GM04504 (cell line): ENCODE measurements at regions not wholly inside any gene's neighbourhood (a gene's known extent, or its start where the extent isn't known, plus 50 kb on each side); places are given as distances from the start of the nearest gene placed in this dataset.

Experiments used
- DNase-seq: peaks from one replicate; pipeline ENCODE4 v3.0.0-alpha.2; 2012; ENCODE audit warnings: low read depth

DNA sequence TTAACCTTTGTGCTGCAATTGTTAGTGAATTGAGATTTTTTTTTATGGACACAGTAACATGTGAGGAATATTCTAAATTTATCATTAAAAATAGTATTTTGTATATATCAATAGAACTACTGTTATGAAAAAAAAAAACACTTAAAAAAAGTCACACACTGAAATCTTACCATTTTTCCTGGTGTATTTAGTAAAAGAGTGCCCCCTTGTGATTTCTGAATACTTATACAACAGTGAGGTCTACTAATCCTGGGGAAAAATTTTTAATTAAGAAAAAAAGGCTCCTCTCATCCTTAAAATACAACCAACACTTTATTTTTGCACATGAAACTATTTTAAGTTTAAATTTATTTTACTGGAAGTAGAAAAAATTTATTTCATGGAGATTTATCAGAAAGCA lies 56.4 kb upstream of the SPOCK3 start:
- DNase-seq, result no peak

DNA sequence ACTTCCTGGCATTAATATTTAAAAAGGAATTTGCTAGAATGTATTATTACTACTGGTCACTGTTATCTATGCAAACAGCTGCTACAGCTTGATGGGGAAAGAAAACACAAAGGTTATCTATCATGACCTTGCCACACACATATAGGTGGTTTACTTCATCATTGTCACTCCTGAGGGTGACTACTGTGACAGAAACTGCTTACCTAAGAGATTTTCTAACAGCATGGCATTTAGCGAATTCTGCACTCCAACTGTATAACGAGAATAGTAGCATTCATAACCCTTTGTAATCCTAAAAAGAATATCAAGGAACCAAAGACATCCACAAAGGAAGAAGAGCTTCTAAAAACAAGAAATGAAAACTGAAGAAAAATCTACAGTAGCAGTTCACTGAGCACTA lies 74.6 kb upstream of the SPOCK3 start:
- DNase-seq, result no peak

DNA sequence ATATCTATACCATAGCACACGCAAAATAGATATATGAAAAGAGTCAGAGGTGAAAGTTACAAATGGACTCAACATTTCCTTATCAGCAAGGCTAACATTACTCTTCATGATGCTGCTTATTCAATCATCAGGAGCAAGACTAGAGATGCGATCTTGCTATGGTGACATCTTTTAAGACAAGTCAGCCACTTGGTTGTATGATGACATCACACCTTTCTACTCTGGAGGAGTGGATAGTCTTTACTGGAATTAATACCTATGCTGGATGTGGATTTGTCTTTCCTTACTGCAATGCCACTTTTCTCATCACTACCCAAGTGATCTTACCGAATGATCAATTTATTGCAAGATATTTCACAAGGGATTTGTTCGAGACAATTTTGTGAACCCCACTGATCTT lies 87.0 kb upstream of the SPOCK3 start:
- DNase-seq, result no peak

DNA sequence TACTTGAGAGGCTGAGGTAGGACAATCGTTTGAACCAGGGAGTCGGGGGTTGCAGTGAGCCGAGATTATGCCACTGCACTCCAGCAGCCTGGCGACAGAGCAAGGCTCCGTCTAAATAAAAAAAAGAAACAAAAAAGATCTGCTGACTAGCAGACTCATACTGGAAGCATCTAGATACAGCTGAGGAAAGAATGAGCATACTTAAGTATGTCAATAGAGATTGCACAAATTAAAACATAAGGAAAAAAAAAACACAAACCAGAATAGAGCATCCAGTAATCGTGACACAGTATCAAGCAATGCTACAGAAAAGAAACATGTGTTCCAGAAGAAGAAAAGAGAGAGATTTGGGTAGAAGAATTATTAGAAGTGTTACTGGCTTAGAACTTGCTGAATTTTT lies 105.5 kb upstream of the SPOCK3 start:
- no peak for DNase-seq

DNA sequence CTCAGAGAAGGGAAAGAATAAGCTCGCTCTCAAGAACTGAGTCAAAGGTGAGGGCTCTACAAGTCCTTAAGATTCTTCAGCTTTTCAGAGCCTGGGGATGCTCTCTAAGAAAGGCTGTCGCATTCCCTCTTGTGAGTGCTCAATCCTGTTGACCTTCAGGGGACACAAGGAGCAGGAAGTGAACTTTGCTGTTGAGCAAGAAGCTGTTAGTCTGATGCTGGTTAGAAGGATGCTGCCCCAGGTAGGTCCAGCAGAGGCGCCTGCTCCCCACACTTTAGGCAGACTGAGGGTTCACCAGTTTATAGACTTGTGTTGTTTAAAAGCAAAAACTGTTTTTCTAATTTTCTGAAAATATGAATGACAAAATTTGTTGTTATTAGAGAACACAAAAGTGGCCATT lies 125.4 kb upstream of the SPOCK3 start:
- DNase-seq, result no peak

DNA sequence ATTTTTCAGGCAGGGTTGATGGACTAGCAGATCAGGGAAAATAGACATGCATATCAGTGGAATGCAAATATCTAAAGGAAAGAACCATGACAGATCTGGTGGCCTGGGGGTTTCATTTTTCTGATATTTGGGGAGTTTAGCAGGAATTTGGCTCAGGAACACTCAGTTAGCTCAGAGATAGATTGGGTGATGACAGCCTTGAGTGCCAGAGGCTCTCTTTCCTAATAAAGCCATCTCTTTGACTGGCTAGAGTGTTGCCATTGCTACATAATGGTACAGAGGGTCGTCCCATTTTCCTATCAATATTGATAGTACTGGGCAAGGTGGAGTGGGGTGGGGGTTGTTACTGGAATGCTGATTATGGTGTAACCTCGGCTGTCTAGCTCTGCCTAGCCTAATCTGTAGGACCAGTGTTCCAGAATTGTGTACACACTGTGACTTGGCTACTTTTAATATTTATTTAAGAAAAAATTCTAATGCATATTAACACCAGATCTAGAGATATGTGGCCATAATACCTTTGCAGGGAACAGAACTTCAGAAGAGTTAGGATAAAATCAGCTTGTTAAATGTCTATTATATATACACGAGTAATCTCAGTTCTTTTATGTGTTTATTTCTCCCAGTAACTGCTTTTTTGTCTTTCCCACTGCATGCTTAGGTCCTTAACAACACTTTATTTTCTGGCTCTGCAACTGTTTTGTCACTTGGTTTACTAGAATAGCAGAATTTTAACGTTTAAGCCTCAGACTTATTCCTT lies 145.0 kb upstream of the SPOCK3 start:
- DNase-seq, result no peak

DNA sequence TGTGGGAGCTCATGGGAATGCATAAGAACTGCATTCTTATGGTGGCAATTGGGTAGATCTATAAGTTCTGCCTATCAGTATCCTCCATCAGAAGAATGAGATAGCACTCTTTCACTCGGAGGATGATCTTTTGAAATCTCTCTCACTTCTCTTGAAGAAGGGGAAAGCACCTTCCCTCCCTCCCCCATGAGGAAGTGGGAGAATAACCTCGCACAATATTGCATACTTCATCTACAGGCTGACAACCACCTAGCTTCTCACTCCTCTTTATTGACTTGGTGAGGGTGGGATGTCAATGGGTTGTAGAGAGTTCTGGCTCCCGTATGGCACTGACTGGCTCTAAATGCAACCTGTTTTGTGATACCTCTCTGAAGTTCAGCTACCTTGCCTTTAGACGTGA lies 146.7 kb upstream of the SPOCK3 start:
- no peak for DNase-seq

DNA sequence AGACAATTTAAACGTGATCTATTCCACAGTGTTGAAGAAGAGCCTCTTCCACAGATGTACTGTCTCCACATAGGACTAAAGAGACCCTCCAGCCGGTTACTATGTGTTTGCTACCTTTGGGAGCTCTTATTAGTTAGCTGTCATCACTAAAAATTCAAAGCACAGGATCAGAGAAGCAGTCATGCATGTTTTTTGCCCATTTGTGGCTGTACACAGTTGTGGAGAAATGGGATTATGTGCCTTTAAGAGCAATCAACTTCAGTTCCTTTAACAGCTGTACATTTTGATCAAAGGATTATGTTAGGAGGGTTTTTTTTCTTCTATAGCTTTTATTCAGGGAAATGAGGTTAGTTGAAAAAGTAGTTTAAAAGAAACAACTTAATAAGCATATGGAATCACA lies 149.0 kb upstream of the SPOCK3 start:
- DNase-seq, result no peak

DNA sequence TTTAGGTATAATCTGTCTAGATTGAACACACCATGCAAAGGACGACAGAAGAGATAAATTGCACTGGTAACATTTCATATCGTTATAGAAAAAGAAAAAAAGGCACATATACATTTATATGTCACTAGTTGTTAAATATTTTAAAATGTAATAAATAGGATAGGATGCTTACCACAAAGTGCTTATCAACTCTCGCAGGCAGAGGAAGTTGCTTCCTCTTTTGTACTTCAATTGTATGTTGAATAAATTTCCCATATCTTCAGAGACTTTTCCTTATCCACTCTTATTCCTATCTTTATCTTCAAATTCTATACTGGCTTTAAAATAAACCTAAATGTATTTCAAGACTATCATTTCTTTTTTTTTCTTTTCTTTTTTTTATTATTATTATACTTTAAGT lies 163.3 kb upstream of the SPOCK3 start:
- no peak for DNase-seq

DNA sequence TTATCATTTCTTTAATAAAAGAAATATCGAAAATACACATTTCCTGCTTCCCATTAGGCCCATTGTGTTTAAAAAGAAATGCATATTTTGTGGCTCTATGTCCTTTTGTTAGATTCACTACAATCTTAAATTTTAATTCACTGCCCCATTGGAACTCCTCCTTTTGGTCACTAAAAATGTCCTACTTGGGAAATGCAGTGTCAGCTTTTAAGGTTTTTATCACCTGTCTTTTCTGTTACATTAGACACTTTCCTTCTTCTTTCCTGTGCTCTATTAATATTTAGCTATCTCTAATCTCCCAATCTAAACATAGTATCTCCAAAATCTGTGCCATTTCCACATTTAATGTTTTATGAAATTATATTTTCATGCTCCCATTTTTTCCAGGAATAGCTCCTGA lies 164.9 kb upstream of the SPOCK3 start:
- no peak for DNase-seq

DNA sequence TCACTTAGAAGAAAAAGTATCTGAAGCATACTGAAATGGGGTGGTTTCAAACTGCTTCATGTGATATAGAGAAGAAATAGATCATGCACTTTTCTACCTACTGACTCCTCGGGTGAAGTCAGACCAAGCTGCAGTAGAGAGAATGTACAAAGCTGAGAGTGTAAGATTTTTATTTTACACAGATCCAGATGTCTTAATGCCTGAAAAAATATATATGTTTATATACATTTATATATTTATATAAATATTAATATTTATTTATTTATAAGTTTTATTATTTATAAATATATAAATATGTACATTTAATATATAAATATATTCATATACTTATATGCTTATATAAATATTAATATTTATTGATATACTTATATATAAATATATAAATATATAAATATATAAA lies 171.9 kb upstream of the SPOCK3 start:
- DNase-seq, result no peak

DNA sequence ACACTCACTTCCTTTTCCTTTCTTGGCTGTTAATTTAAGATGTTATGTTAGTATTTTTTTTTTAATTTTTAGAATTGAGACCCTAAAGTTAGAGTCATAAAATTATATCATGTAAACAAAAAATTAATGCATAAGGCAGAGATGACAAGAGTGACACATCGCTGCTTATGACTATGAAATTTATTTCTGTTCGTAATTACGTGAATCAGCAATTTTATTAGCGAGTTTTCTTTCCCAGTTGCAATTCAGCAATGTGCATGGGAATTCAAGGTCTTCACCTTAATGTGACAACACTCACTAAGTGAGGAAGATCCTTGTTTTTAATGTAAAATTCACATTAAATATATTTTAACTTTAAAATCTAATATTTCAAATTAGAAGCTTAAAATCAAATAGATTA lies 181.2 kb upstream of the SPOCK3 start:
- DNase-seq, result no peak

DNA sequence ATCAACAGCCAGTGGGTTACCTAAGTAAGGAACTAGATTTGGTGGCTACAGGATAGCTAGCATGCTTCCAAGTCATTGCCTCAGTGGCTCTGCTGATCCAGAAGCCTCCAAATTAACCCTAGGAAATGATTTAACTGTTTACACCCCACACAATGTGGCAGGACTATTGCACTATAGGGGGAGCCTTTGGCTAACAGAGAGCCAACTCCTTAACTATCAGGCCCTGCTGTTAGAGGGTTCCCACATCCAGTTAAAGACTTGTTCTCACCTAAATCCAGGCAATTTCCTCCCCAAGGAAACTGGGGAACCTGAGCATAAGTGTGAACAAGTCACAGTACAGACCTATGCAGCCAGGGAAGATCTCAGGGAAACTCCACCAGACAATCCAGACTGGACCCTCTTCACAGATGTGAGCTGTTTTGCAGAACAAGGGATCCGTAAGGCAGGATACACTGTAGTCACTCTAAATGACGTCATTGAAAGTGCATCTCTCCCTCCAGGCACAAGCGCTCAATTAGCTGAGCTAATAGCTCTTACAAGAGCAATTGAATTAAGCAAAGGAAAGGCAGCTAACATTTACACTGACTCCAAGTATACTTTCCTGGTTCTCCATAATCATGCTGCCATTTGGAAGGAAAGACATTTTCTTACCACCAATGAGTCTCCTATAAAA lies 185.3 kb upstream of the SPOCK3 start:
- no peak for DNase-seq

DNA sequence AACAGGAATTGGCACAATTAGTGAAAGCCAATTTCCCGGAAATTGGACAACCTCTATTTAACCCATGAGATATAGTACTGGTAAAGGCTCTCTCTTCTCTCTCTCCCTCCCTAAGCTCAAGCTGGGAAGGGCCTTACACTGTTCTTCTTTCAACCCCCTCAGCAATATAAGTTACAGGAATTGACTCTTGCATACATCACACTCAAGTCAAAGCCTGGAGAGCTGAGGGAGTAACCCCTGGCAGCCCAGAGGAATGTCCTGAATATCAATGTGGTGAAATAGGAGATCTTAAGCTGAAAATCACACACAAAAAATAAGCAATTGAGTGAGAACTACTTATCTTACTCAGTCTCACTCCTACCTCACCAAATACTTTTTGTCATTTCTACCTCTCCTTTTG lies 186.9 kb upstream of the SPOCK3 start:
- no peak for DNase-seq

DNA sequence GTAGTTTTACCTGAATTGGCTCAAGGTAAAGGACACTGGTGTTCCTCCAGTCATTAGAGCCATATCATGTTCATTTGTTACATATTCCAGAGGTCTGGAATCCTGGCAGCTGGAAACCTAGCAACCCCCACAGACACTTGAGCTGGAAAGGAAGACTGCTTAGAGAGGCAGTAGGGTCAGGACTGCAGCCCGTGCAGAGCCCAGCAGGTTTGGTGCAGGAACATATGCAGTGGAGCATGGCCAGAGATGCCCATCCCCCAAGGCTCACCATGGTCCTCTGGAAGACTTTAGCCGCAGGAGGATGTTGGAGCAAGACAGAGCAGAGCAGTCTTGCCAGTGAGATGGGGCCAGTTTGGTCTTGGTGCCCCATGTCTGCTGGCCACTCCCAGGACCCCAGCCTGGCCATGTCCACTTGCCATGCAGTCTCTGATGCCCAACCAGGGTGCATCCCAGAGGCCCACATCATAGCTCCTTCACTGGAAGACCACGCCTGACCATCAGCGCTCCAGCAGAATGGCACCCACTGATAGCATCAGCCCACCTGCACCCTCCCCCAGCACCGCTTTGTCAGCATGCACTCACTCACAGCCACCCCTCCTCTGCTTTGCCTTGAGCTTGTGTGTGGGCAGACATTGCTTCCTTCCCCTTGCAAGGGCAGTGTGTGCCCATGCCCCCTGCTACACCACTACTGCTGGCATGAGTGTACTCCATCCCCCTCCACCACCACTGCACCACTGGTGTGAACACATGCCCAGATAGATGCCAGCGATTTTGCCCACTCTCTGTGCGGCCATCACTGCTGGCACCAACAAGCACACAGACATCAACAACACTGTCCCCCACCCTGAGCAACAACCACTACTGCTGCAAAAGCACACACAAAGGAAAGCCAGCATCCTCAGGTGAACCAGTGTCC lies 190.3 kb upstream of the SPOCK3 start:
- DNase-seq, result no peak

DNA sequence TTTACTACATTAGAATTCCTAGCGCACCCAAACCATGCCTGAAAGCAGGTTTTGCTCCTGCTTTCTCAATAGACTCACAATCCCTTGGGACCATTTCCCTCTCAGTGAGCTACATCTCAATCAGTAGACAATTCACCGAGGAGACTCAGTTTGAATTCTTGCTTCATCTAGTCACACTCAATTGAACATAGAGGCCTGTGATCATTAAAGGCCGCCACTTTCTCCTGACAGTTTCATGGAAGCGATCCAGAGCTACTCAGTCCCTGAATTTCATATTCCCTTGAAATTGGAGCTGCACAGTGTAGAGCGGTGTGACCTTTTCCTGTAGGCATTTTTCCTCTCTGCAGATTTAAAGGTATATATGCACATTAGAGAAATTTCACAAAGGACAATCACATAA lies 193.9 kb upstream of the SPOCK3 start:
- DNase-seq, result no peak

DNA sequence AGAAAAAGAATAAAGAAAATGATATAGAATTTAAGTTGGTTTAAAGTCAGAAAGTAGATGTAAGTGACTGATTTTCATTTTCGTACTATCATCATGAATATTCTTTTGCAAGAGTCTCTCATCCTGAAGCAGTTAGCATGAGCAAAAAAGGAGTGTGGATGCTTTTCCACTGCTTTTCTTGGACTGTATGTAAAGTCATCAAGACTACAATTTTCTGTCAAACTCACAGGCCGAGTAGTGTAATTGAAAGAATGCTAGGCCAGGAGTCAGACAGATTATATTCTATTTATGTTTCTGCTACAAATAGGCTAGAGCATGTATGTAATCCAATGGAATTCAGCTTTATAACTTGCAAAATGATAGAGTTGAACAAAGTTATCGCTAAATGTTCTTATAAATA lies 197.1 kb upstream of the SPOCK3 start:
- DNase-seq, result no peak

DNA sequence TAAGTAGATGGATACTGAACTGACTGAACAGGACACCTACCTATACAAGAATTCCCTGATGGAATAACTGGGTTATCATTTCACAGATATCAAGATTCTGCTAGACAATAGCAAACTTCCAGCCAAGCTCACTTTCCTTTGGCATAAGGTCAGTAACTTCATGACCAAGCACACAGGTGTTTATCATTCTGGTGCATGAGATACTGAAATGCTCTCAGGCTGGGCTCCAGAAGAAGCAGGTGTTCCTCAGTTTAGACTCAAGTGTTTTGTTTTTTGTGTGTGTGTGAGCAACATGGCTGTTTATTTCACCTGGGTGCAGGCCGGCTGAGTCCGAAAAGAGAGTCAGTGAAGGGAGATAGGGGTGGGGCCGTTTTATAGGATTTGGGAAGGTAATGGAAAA lies 201.5 kb upstream of the SPOCK3 start:
- no peak for DNase-seq

DNA sequence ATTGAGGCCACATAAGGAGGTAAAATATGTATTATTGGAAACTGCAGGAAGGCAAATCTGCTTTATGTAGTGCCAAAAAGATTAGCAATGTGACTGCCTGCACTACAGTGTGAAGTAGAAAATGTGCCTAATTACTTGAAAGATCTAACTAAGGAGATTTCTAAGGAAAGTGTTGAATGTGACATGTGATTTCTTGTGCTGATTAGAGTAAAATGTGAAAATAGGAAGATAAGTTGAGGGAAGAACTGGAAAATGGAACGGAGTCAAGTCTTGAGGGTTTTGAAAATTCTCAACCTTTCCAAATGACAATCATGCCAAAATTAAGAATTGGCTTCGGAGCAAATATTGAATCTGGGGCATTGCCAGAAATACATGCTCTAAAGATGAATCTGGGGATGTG lies 209.5 kb upstream of the SPOCK3 start:
- DNase-seq, result no peak

DNA sequence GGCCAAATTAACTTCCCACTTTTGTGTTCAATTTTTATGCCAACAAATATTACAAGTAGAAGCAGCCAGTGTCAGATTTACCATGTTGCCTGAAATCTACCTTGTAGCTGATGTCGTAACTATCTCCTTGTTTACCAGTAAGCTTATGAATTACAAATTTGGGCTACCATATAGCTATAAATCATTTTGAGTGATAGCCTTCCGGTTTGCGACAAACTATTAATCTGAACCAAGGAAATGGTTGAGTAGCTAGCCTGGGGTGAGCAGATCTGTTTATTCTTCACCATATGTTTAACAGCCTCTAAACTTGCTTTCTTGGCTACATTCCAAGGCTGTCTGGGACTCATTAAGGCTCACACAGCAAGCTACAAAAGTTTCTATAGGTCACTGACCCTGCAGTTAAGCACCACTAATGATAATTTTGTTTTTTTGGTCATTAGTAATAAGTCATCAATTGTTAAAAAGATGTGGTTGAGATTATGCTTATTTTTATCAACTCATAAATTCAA lies 218.7 kb upstream of the SPOCK3 start:
- no peak for DNase-seq

DNA sequence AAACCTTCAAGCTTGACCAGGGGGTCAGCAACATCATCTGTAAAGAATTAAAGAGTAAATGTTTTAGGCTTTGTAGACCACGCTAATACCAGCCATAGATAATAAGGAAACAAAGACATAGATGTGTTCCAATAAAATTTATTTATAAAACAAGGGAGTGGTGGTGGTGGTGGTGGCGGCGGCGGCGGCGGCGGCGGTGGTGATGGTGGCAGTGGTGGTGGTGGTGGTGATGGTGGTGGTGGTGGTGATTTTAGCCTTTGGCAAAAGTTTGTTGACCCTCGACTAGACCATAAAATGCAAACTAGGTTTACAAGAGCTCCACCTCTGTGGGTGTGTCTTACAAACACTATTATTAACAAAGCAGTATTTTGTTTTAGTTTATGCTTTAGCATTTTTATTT lies 222.3 kb upstream of the SPOCK3 start:
- no peak for DNase-seq

DNA sequence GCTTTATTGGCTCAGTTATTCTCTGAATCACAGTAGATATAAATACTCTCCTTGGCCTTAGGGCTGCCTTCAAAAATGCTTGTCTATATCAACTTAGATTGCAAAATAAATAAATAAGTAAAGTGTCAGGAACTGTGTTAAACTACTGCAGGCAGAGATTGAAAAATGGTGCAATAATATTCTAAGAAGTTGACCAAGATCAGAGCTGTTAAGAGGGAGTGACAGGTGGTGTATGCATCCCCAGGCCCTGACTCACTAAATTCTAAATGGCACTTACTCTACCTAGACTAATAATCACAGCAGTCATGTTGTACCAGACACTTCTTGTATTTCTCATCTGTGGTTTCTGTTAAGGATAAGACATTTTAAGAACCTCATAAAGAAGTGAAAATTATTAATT lies 235.1 kb upstream of the SPOCK3 start:
- DNase-seq, result no peak

DNA sequence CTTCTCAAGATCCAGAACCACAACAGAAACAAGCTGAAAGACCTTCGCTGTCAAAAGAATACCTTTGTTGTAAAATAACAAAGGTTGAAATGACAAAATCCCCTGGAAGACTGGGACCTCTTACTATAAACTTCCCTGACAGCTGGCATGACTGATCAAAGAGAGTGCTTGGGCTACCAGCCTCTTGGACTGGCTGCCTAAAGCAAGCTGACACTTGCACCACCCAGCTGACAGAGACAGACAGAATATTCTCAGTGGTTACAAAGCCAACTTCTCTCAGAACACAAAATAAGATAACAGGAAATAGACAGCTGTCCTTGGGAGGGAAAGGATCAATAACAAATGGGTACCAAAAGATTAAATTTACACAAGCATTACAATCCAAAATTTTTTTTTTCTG lies 241.7 kb upstream of the SPOCK3 start:
- no peak for DNase-seq
